GM23338 (cell line): ENCODE measurements at regions not wholly inside any gene's neighbourhood (a gene's known extent, or its start where the extent isn't known, plus 50 kb on each side); places are given as distances from the start of the nearest gene placed in this dataset.

ENCODE experiments used
- ATAC-seq: fragments of 200-7000 bp; cut with Tn5 transposase; 3 replicates; pipeline ENCODE4 v1.9.1; 2020
- DNase-seq: peaks from one replicate; pipeline ENCODE4 v3.0.0-alpha.2; 2015; ENCODE audit warnings: low spot score
- H2AFZ ChIP-seq: fragments of 200-600 bp; sonication (generic); 2 replicates; pipeline ENCODE4 v1.8.0; 2016; ENCODE audit warnings: antibody characterized with exemption, mild to moderate bottlenecking, moderate library complexity
- H3F3A ChIP-seq: fragments of 200-600 bp; sonication (generic); replicated peaks from 2 replicates; pipeline ENCODE4 v1.8.0; 2017; ENCODE audit warnings: antibody characterized with exemption, mixed run types, low read depth
- H3K27ac ChIP-seq: fragments of 200-600 bp; sonication (generic); 2 replicates; pipeline ENCODE4 v1.6.1; 2016; ENCODE audit warnings: low read depth
- H3K27me3 ChIP-seq: fragments of 200-600 bp; sonication (generic); 2 replicates; pipeline ENCODE4 v1.8.0; 2016; ENCODE audit warnings: mild to moderate bottlenecking, mixed run types, moderate library complexity; ENCODE audit not compliant: insufficient read depth
- H3K36me3 ChIP-seq: fragments of 200-600 bp; sonication (generic); 2 replicates; pipeline ENCODE4 v1.8.0; 2016; ENCODE audit warnings: mild to moderate bottlenecking; ENCODE audit not compliant: insufficient read depth
- H3K4me1 ChIP-seq: fragments of 200-600 bp; sonication (generic); 2 replicates; pipeline ENCODE4 v1.8.0; 2016; ENCODE audit warnings: mild to moderate bottlenecking, moderate library complexity; ENCODE audit not compliant: insufficient read depth
- H3K4me2 ChIP-seq: fragments of 200-600 bp; sonication (generic); 2 replicates; pipeline ENCODE4 v1.7.1; 2017; ENCODE audit warnings: mixed run types
- H3K4me3 ChIP-seq: fragments of 200-600 bp; sonication (generic); 2 replicates; pipeline ENCODE4 v1.6.1; 2016; ENCODE audit warnings: mixed run types
- H3K79me2 ChIP-seq: fragments of 200-600 bp; sonication (generic); replicated peaks from 2 replicates; pipeline ENCODE4 v1.8.0; 2017; ENCODE audit warnings: mild to moderate bottlenecking; ENCODE audit not compliant: insufficient read depth
- H3K9me2 ChIP-seq: fragments of 200-600 bp; sonication (generic); 2 replicates; pipeline ENCODE4 v1.8.0; 2017; ENCODE audit not compliant: insufficient read depth
- H4K20me1 ChIP-seq: fragments of 200-600 bp; sonication (generic); replicated peaks from 2 replicates; pipeline ENCODE4 v1.8.0; 2017; ENCODE audit warnings: mild to moderate bottlenecking; ENCODE audit not compliant: insufficient read depth
- H3K27ac Mint-ChIP-seq: 2 replicates; pipeline ENCODE4 v1.8.0; 2020; ENCODE audit warnings: inconsistent platforms, mild to moderate bottlenecking, moderate library complexity, mixed read lengths
- H3K27me3 Mint-ChIP-seq: 3 replicates; pipeline ENCODE4 v1.8.0; 2022; ENCODE audit warnings: low read depth, mild to moderate bottlenecking, moderate library complexity, mixed read lengths, inconsistent platforms; ENCODE audit not compliant: insufficient read depth, poor library complexity
- H3K36me3 Mint-ChIP-seq: 3 replicates; pipeline ENCODE4 v1.8.0; 2021; ENCODE audit warnings: low read depth, mild to moderate bottlenecking, inconsistent platforms, moderate library complexity, mixed read lengths
- H3K4me1 Mint-ChIP-seq: 3 replicates; pipeline ENCODE4 v1.8.0; 2020; ENCODE audit warnings: mild to moderate bottlenecking, inconsistent platforms, mixed read lengths
- H3K4me3 Mint-ChIP-seq: 3 replicates; pipeline ENCODE4 v1.8.0; 2021; ENCODE audit warnings: moderate library complexity, mild to moderate bottlenecking, inconsistent platforms, mixed read lengths
- H3K9me3 Mint-ChIP-seq: 3 replicates; pipeline ENCODE4 v1.8.0; 2020; ENCODE audit warnings: moderate library complexity, mild to moderate bottlenecking, inconsistent platforms, mixed read lengths
- ETS1 ChIP-seq: IDR thresholded peaks from 2 replicates; pipeline ENCODE4 v1.6.1; 2016; ENCODE audit warnings: antibody characterized with exemption
- EZH2 ChIP-seq: fragments of 200-600 bp; sonication (generic); IDR thresholded peaks from one replicate; pipeline ENCODE4 v1.8.0; 2017; ENCODE audit warnings: antibody characterized with exemption, mild to moderate bottlenecking, low read depth; ENCODE audit not compliant: unreplicated experiment
- EZH2phosphoT487 ChIP-seq: fragments of 200-600 bp; sonication (generic); IDR thresholded peaks from one replicate; pipeline ENCODE4 v1.8.1; 2018; ENCODE audit warnings: antibody characterized with exemption; ENCODE audit not compliant: unreplicated experiment
- JUNB ChIP-seq: IDR thresholded peaks from one replicate; pipeline ENCODE4 v1.6.1; 2016; ENCODE audit warnings: antibody characterized with exemption; ENCODE audit not compliant: unreplicated experiment
- POLR2AphosphoS5 ChIP-seq: IDR thresholded peaks from 2 replicates; pipeline ENCODE4 v1.6.1; 2016; ENCODE audit warnings: antibody characterized with exemption, low read depth
- ZNF114 ChIP-seq: fragments of 250-450 bp; sonication (Bioruptor Pico); IDR thresholded peaks from 2 replicates; pipeline ENCODE4 v1.5.0; 2020; ENCODE audit warnings: mild to moderate bottlenecking, moderate library complexity
- ZNF462 ChIP-seq: fragments of 250-450 bp; sonication (Bioruptor Pico); IDR thresholded peaks from 2 replicates; pipeline ENCODE4 v1.5.0; 2020; ENCODE audit warnings: mild to moderate bottlenecking, moderate library complexity

- H3K27ac Mint-ChIP-seq, result no peak overlapping the region
- Histone ChIP-seq H3K4me1 (no peaks in the 10 kb centered on the region), H3K79me2 (no peaks in the 10 kb centered on the region)
These were observed 186.7 kb downstream of the DRD1 start for GRCh38 chr5:175257128-175257846.

More at GRCh38 chr5:175257128-175257846, 186.7 kb downstream of the DRD1 start:
- Mint-ChIP-seq H3K4me3 (no peak overlapping the region), H3K9me3 (no peaks in the 10 kb centered on the region), H3K4me1 (no peaks in the 10 kb centered on the region), H3K36me3 (no peaks in the 10 kb centered on the region), H3K27me3 (peaks cover 3% of the 10 kb centered on the region)
- H3F3A ChIP-seq, result no peaks in the 10 kb centered on the region
- no peak overlapping the region for H3K4me2 ChIP-seq
- no peak overlapping the region for H2AFZ ChIP-seq
- H3K9me2 ChIP-seq, result no peaks in the 10 kb centered on the region
- DNase-seq (no peak), ATAC-seq (no peak)
- H4K20me1 ChIP-seq, result no peaks in the 10 kb centered on the region
- no peaks in the 10 kb centered on the region for H3K27me3 ChIP-seq
- no peaks in the 10 kb centered on the region for H3K36me3 ChIP-seq
- H3K27ac ChIP-seq, result no peak overlapping the region
- H3K4me3 ChIP-seq, result no peak overlapping the region
- no peak for TF ChIP-seq JUNB
- TF ChIP-seq ZNF114 (CRISPR knock-in tag), result no peak
- no peak for TF ChIP-seq ZNF462 (CRISPR knock-in tag)
- TF ChIP-seq EZH2phosphoT487, result no peak
- TF ChIP-seq EZH2, result no peak
- no peak for TF ChIP-seq POLR2AphosphoS5
- TF ChIP-seq ETS1, result no peak
